SK-N-SH treated with all-trans-retinoic acid at 6 μM for 48 hours (cell line): ENCODE measurements at regions not wholly inside any gene's neighbourhood (a gene's known extent, or its start where the extent isn't known, plus 50 kb on each side); places are given as distances from the start of the nearest gene placed in this dataset.

Experiments
- ATAC-seq: fragments of 200-7000 bp; cut with Tn5 transposase; 3 replicates; pipeline ENCODE4 v1.9.1; 2020; ENCODE audit warnings: mild to moderate bottlenecking, moderate library complexity
- ARNTL ChIP-seq: fragments of 450-650 bp; formaldehyde crosslinking; IDR thresholded peaks from 2 replicates; pipeline ENCODE4 v1.5.0; 2020; ENCODE audit warnings: low read depth, mild to moderate bottlenecking, moderate library complexity, borderline replicate concordance
- BACH2 ChIP-seq: fragments of 250-450 bp; sonication (Bioruptor Pico); IDR thresholded peaks from 2 replicates; pipeline ENCODE4 v1.9.0; 2021; ENCODE audit warnings: mild to moderate bottlenecking, borderline replicate concordance
- CSDC2 ChIP-seq: fragments of 250-450 bp; sonication (Bioruptor Pico); IDR thresholded peaks from 2 replicates; pipeline ENCODE4 v1.5.0; 2020; ENCODE audit warnings: mild to moderate bottlenecking, moderate library complexity
- ESRRG ChIP-seq: fragments of 250-450 bp; sonication (Bioruptor Pico); IDR thresholded peaks from 2 replicates; pipeline ENCODE4 v1.6.1; 2021; ENCODE audit warnings: mild to moderate bottlenecking
- ISL1 ChIP-seq: fragments of 250-450 bp; sonication (Bioruptor Pico); IDR thresholded peaks from 2 replicates; pipeline ENCODE4 v2.1.2; 2022; ENCODE audit warnings: mild to moderate bottlenecking, moderate library complexity
- OSR1 ChIP-seq: fragments of 250-450 bp; sonication (Bioruptor Pico); IDR thresholded peaks from 2 replicates; pipeline ENCODE4 v1.8.0; 2022; ENCODE audit warnings: moderate library complexity, mild to moderate bottlenecking, inconsistent platforms
- SNAI2 ChIP-seq: fragments of 250-450 bp; sonication (Bioruptor Pico); IDR thresholded peaks from 2 replicates; pipeline ENCODE4 v1.5.0; 2020; ENCODE audit warnings: mild to moderate bottlenecking, moderate library complexity
- TCF4 ChIP-seq: fragments of 250-450 bp; sonication (Bioruptor Pico); IDR thresholded peaks from 2 replicates; pipeline ENCODE4 v1.8.0; 2021; ENCODE audit warnings: mild to moderate bottlenecking, moderate library complexity, borderline replicate concordance
- TOX ChIP-seq: fragments of 250-450 bp; sonication (Bioruptor Pico); IDR thresholded peaks from 2 replicates; pipeline ENCODE4 v1.8.0; 2021; ENCODE audit warnings: mild to moderate bottlenecking, moderate library complexity, borderline replicate concordance
- ZC3H10 ChIP-seq: fragments of 250-450 bp; sonication (Bioruptor Pico); IDR thresholded peaks from 2 replicates; pipeline ENCODE4 v1.5.1; 2021; ENCODE audit warnings: mild to moderate bottlenecking, moderate library complexity
- ZFP3 ChIP-seq: fragments of 250-450 bp; sonication (Bioruptor Pico); IDR thresholded peaks from 2 replicates; pipeline ENCODE4 v1.5.0; 2020; ENCODE audit warnings: mild to moderate bottlenecking, moderate library complexity
- ZFP30 ChIP-seq: fragments of 450-650 bp; formaldehyde crosslinking; IDR thresholded peaks from 2 replicates; pipeline ENCODE4 v1.5.0; 2022; ENCODE audit warnings: mild to moderate bottlenecking, moderate library complexity
- ZNF565 ChIP-seq: fragments of 450-650 bp; formaldehyde crosslinking; conservative IDR thresholded peaks from 2 replicates; pipeline ENCODE4 v1.5.0; 2020; ENCODE audit warnings: low read depth, mild to moderate bottlenecking, moderate library complexity
- ZNF70 ChIP-seq: fragments of 450-650 bp; formaldehyde crosslinking; IDR thresholded peaks from 2 replicates; pipeline ENCODE4 v1.5.0; 2020; ENCODE audit warnings: mild to moderate bottlenecking, moderate library complexity
- ZNF8 ChIP-seq: fragments of 450-650 bp; formaldehyde crosslinking; IDR thresholded peaks from 2 replicates; pipeline ENCODE4 v1.5.0; 2020; ENCODE audit warnings: mild to moderate bottlenecking, moderate library complexity
- TF ChIP-seq, protein P1 (sequence below): fragments of 250-450 bp; sonication (Bioruptor Pico); IDR thresholded peaks from 2 replicates; pipeline ENCODE4 v1.8.0; 2021; ENCODE audit warnings: low read depth, mild to moderate bottlenecking, moderate library complexity, borderline replicate concordance
- TF ChIP-seq, protein P2 (sequence below): fragments of 250-450 bp; sonication (Bioruptor Pico); IDR thresholded peaks from 2 replicates; pipeline ENCODE4 v1.5.1; 2021; ENCODE audit warnings: mild to moderate bottlenecking, moderate library complexity
- TF ChIP-seq, protein P3 (sequence below): fragments of 250-450 bp; sonication (Bioruptor Pico); IDR thresholded peaks from 2 replicates; pipeline ENCODE4 v1.5.1; 2020; ENCODE audit warnings: low read depth, mild to moderate bottlenecking, moderate library complexity
- TF ChIP-seq, protein P4 (sequence below): fragments of 250-450 bp; sonication (Bioruptor Pico); IDR thresholded peaks from 2 replicates; pipeline ENCODE4 v1.5.0; 2020; ENCODE audit warnings: mild to moderate bottlenecking, moderate library complexity
- TF ChIP-seq, protein P5 (sequence below): fragments of 250-450 bp; sonication (Bioruptor Pico); IDR thresholded peaks from 2 replicates; pipeline ENCODE4 v1.8.0; 2020; ENCODE audit warnings: mild to moderate bottlenecking, moderate library complexity, borderline replicate concordance

DNA sequence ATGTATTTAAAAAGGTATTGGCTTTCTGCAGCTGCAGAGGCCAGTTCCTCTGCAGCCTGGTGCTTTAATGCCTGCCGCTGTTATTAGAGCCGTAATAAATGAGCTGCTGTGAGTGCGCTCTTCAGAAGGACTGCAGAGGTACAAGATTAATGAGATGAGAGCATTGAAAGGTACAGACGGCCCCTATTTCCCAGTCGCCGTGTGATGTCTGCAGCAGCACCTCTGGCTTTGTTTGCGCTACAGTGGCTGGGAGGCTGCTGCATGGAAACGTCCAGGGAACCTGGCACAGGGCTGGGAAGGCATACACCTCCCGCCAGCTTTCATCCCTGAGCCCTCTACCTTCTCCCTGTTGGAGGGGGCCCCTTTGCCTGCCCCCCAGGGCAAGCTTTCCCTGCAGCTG is 383.8 kb upstream of the ZMIZ1 start:
- no peak for ATAC-seq
- TF ChIP-seq ZNF8 (CRISPR knock-in tag) (no peak), ZC3H10 (no peak), TOX (CRISPR knock-in tag) (no peak), TCF4 (CRISPR knock-in tag) (no peak), ZFP3 (no peak), SNAI2 (CRISPR knock-in tag) (no peak), CSDC2 (CRISPR knock-in tag) (no peak), ISL1 (no peak), ESRRG (CRISPR knock-in tag) (no peak), ZFP30 (no peak), OSR1 (CRISPR knock-in tag) (no peak), ZNF70 (CRISPR knock-in tag) (no peak)
- TF ChIP-seq, protein P1, sequence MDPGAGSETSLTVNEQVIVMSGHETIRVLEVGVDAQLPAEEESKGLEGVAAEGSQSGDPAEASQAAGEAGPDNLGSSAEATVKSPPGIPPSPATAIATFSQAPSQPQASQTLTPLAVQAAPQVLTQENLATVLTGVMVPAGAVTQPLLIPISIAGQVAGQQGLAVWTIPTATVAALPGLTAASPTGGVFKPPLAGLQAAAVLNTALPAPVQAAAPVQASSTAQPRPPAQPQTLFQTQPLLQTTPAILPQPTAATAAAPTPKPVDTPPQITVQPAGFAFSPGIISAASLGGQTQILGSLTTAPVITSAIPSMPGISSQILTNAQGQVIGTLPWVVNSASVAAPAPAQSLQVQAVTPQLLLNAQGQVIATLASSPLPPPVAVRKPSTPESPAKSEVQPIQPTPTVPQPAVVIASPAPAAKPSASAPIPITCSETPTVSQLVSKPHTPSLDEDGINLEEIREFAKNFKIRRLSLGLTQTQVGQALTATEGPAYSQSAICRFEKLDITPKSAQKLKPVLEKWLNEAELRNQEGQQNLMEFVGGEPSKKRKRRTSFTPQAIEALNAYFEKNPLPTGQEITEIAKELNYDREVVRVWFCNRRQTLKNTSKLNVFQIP (CRISPR knock-in tag) = no peak
- TF ChIP-seq, protein P2, sequence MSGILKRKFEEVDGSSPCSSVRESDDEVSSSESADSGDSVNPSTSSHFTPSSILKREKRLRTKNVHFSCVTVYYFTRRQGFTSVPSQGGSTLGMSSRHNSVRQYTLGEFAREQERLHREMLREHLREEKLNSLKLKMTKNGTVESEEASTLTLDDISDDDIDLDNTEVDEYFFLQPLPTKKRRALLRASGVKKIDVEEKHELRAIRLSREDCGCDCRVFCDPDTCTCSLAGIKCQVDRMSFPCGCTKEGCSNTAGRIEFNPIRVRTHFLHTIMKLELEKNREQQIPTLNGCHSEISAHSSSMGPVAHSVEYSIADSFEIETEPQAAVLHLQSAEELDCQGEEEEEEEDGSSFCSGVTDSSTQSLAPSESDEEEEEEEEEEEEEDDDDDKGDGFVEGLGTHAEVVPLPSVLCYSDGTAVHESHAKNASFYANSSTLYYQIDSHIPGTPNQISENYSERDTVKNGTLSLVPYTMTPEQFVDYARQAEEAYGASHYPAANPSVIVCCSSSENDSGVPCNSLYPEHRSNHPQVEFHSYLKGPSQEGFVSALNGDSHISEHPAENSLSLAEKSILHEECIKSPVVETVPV (CRISPR knock-in tag) = no peak
- TF ChIP-seq, protein P3, sequence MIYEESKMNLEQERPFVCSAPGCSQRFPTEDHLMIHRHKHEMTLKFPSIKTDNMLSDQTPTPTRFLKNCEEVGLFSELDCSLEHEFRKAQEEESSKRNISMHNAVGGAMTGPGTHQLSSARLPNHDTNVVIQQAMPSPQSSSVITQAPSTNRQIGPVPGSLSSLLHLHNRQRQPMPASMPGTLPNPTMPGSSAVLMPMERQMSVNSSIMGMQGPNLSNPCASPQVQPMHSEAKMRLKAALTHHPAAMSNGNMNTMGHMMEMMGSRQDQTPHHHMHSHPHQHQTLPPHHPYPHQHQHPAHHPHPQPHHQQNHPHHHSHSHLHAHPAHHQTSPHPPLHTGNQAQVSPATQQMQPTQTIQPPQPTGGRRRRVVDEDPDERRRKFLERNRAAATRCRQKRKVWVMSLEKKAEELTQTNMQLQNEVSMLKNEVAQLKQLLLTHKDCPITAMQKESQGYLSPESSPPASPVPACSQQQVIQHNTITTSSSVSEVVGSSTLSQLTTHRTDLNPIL = no peak
- TF ChIP-seq, protein P4, sequence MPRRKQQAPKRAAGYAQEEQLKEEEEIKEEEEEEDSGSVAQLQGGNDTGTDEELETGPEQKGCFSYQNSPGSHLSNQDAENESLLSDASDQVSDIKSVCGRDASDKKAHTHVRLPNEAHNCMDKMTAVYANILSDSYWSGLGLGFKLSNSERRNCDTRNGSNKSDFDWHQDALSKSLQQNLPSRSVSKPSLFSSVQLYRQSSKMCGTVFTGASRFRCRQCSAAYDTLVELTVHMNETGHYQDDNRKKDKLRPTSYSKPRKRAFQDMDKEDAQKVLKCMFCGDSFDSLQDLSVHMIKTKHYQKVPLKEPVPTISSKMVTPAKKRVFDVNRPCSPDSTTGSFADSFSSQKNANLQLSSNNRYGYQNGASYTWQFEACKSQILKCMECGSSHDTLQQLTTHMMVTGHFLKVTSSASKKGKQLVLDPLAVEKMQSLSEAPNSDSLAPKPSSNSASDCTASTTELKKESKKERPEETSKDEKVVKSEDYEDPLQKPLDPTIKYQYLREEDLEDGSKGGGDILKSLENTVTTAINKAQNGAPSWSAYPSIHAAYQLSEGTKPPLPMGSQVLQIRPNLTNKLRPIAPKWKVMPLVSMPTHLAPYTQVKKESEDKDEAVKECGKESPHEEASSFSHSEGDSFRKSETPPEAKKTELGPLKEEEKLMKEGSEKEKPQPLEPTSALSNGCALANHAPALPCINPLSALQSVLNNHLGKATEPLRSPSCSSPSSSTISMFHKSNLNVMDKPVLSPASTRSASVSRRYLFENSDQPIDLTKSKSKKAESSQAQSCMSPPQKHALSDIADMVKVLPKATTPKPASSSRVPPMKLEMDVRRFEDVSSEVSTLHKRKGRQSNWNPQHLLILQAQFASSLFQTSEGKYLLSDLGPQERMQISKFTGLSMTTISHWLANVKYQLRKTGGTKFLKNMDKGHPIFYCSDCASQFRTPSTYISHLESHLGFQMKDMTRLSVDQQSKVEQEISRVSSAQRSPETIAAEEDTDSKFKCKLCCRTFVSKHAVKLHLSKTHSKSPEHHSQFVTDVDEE (CRISPR knock-in tag) = no peak
- TF ChIP-seq, protein P5, sequence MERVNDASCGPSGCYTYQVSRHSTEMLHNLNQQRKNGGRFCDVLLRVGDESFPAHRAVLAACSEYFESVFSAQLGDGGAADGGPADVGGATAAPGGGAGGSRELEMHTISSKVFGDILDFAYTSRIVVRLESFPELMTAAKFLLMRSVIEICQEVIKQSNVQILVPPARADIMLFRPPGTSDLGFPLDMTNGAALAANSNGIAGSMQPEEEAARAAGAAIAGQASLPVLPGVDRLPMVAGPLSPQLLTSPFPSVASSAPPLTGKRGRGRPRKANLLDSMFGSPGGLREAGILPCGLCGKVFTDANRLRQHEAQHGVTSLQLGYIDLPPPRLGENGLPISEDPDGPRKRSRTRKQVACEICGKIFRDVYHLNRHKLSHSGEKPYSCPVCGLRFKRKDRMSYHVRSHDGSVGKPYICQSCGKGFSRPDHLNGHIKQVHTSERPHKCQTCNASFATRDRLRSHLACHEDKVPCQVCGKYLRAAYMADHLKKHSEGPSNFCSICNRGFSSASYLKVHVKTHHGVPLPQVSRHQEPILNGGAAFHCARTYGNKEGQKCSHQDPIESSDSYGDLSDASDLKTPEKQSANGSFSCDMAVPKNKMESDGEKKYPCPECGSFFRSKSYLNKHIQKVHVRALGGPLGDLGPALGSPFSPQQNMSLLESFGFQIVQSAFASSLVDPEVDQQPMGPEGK (CRISPR knock-in tag) = no peak

DNA sequence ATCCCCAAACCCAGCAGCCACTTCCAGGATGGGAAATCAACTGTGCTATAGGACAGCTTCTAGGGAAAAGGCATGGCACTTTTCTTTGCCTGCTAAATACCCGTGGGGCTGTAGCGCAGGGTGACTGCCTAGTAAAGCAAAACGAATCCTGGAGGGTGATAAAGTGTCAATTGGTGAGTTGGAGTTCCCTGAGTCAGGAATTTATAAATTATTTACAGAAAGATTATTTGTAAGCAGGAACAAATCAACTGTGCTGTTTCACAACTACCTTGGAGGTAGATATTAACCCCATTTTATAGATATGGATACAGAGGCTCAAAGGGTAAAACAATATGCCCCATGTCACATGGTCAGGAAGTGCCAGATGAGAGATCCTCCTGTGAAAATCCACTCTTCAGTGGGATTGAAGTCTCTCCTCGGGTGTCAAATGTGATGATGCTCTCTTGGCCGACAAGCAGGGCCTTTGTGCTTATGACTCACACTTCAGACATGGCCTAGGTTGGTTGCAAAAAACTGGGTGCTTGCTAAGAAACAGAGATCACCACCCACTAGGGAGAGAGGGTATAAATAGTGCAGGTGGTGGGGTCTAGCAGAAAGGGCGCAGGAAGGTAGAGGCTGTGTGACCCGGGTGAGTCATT is 383.2 kb upstream of the ZMIZ1 start:
- no peak for ATAC-seq
- TF ChIP-seq ZNF8 (CRISPR knock-in tag) (no peak), OSR1 (CRISPR knock-in tag) (no peak), ZFP30 (no peak), SNAI2 (CRISPR knock-in tag) (no peak), ISL1 (no peak), TOX (CRISPR knock-in tag) (no peak), ZFP3 (no peak), ESRRG (CRISPR knock-in tag) (no peak), BACH2 (CRISPR knock-in tag) (no peak), ZNF70 (CRISPR knock-in tag) (no peak), TCF4 (CRISPR knock-in tag) (no peak), ARNTL (CRISPR knock-in tag) (no peak), ZNF565 (no peak)
- TF ChIP-seq, protein P5 (CRISPR knock-in tag) = no peak
- TF ChIP-seq, protein P3 = no peak
- TF ChIP-seq, protein P2 (CRISPR knock-in tag) = no peak
- TF ChIP-seq, protein P4 (CRISPR knock-in tag) = no peak
